AG09309 (cell line): ENCODE measurements at regions not wholly inside any gene's neighbourhood (a gene's known extent, or its start where the extent isn't known, plus 50 kb on each side); places are given as distances from the start of the nearest gene placed in this dataset.
A peak's percentile ranks its signal among the peaks of the same experiment; 100 is the strongest.

ENCODE experiments used
- DNase-seq: peaks from one replicate; pipeline ENCODE4 v3.0.0-alpha.2; 2010; ENCODE audit warnings: low read depth
- H3K4me3 ChIP-seq: 2 replicates; pipeline ENCODE4 v1.5.1; 2011; ENCODE audit warnings: mild to moderate bottlenecking, low read depth, low read length, moderate library complexity; ENCODE audit not compliant: control insufficient read depth
- CTCF ChIP-seq: IDR thresholded peaks from 2 replicates; pipeline ENCODE4 v1.5.1; 2011; ENCODE audit warnings: mild to moderate bottlenecking, low read depth, low read length, inconsistent platforms; ENCODE audit not compliant: insufficient read depth, control insufficient read depth; ENCODE audit errors: missing control alignments

- H3K4me3 ChIP-seq = no peak overlapping the region
- no peak for DNase-seq
- no peak for TF ChIP-seq CTCF
These were observed 84.8 kb upstream of the HNRNPA3 start for GRCh38 chr2:177127821-177128220.

GRCh38 chr2:177129610-177130009 lies 83.0 kb upstream of the HNRNPA3 start:
- DNase-seq = no peak
- TF ChIP-seq CTCF = no peak
- H3K4me3 ChIP-seq = no peak overlapping the region

- DNase-seq = no peak
- no peak for TF ChIP-seq CTCF
- H3K4me3 ChIP-seq = no peak overlapping the region
These were observed 80.7 kb upstream of the HNRNPA3 start for GRCh38 chr2:177131858-177132257.

- no peak overlapping the region for H3K4me3 ChIP-seq
- DNase-seq = no peak
- TF ChIP-seq CTCF = no peak
These were observed 73.8 kb upstream of the HNRNPA3 start for GRCh38 chr2:177138823-177139222.

GRCh38 chr2:177141866-177142265 lies 70.7 kb upstream of the HNRNPA3 start:
- DNase-seq = no peak
- H3K4me3 ChIP-seq = no peak overlapping the region
- no peak for TF ChIP-seq CTCF

GRCh38 chr2:177143444-177143843 lies 69.2 kb upstream of the HNRNPA3 start:
- no peak overlapping the region for H3K4me3 ChIP-seq
- peak; percentile 57 for DNase-seq
- no peak for TF ChIP-seq CTCF

- H3K4me3 ChIP-seq = no peak overlapping the region
- peak; percentile 43 for DNase-seq
These were observed 65.4 kb upstream of the HNRNPA3 start for GRCh38 chr2:177147093-177147694.

More at GRCh38 chr2:177147093-177147694, 65.4 kb upstream of the HNRNPA3 start:
- peak; percentile 49 for TF ChIP-seq CTCF
